Colonic mucosa (tissue), 4 donors: ENCODE measurements at regions not wholly inside any gene's neighbourhood (a gene's known extent, or its start where the extent isn't known, plus 50 kb on each side); places are given as distances from the start of the nearest gene placed in this dataset.

Experiments used
- DNase-seq: peaks from one replicate; pipeline ENCODE4 v3.0.0-alpha.2; 2020
- H3K27ac ChIP-seq: fragments of 200-600 bp; one replicate; pipeline ENCODE4 v1.8.0; 2021
- H3K27me3 ChIP-seq: fragments of 200-600 bp; one replicate; pipeline ENCODE4 v1.8.0; 2021
- H3K36me3 ChIP-seq: fragments of 200-600 bp; one replicate; pipeline ENCODE4 v1.8.0; 2021
- H3K4me1 ChIP-seq: fragments of 200-600 bp; one replicate; pipeline ENCODE4 v1.8.0; 2021; ENCODE audit warnings: mild to moderate bottlenecking
- H3K4me3 ChIP-seq: fragments of 200-600 bp; one replicate; pipeline ENCODE4 v1.8.0; 2021
- H3K9ac ChIP-seq, 2 donors: one replicate each; pipeline ENCODE4 v1.7.0; 2013; ENCODE audit warnings: control low read depth in 2 of 2, low read depth in 2 of 2, low read length in 2 of 2
- H3K9me3 ChIP-seq: fragments of 200-600 bp; one replicate; pipeline ENCODE4 v1.8.0; 2021
- intact Hi-C: fragments of 100-400 bp; cut with DNase I; formaldehyde crosslinking; loops from one replicate; pipeline ENCODE4 v1.14.1; 2022
- TF ChIP-seq, protein P1 (sequence below): fragments of 200-600 bp; IDR thresholded peaks from one replicate; pipeline ENCODE4 v1.8.0; 2022; ENCODE audit warnings: antibody characterized with exemption, mild to moderate bottlenecking
- donor health status: healthy.
- donor health status: DM: no; HTN: no; CAD: no.
- donor health status: DM: no; HTN: no; CAD: no.

DNA sequence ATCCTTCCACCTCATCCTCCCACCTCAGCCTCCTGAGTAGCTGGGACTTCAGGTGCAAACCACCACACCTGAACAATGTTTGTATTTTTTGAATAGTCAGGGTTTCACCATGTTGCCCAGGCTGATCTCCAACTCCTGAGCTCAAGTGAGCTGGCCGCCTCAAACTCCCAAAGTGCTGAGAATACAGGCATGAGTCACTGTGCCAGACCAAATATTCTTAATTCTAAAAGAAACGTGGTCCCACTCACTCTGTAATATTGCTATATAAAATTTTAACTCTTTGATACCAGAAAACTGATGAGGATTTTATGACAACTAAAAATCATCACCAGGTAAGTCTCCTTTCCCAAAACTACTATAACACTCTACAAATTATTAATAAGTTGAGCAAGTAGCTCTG lies 716.8 kb upstream of the GJE1 start:
- TF ChIP-seq, protein P1, sequence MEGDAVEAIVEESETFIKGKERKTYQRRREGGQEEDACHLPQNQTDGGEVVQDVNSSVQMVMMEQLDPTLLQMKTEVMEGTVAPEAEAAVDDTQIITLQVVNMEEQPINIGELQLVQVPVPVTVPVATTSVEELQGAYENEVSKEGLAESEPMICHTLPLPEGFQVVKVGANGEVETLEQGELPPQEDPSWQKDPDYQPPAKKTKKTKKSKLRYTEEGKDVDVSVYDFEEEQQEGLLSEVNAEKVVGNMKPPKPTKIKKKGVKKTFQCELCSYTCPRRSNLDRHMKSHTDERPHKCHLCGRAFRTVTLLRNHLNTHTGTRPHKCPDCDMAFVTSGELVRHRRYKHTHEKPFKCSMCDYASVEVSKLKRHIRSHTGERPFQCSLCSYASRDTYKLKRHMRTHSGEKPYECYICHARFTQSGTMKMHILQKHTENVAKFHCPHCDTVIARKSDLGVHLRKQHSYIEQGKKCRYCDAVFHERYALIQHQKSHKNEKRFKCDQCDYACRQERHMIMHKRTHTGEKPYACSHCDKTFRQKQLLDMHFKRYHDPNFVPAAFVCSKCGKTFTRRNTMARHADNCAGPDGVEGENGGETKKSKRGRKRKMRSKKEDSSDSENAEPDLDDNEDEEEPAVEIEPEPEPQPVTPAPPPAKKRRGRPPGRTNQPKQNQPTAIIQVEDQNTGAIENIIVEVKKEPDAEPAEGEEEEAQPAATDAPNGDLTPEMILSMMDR = no peak

DNA sequence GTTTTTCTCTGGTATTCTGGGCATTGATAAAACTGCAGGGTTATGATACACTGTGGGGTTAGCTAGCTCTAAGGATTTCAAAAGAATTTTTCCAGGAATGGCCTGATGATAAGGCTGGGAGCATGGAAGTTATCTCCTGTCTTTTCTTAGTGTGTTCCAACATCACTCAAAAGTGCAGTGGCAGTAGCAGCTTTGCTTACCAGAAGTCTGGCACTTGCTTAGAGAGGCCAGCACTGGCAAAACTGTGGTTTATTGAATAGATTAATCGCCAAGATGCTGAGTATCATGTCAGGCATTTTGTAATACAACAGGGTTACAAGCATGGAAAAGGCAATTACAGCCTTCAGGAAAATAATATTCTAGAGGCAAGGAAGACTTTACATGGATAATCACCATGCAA lies 719.5 kb upstream of the GJE1 start:
- Histone ChIP-seq H3K27me3 (no peaks in the 10 kb centered on the region), H3K36me3 (no peaks in the 10 kb centered on the region), H3K9ac (no peak overlapping the region), H3K27ac (no peak overlapping the region), H3K9me3 (no peaks in the 10 kb centered on the region), H3K4me1 (no peaks in the 10 kb centered on the region), H3K4me3 (no peak overlapping the region)
- TF ChIP-seq, protein P1 = no peak
- no peak for DNase-seq
- intact Hi-C loops = no loop called here

More for the DNA sequence above, 716.8 kb upstream of the GJE1 start:
- no peaks in the 10 kb centered on the region for H3K9me3 ChIP-seq
- no peaks in the 10 kb centered on the region for H3K4me1 ChIP-seq
- H3K27ac ChIP-seq = no peak overlapping the region
- H3K36me3 ChIP-seq = no peaks in the 10 kb centered on the region
- DNase-seq = no peak
- intact Hi-C loops = no loop called here
- H3K27me3 ChIP-seq = no peaks in the 10 kb centered on the region
- H3K9ac ChIP-seq = no peak overlapping the region
- no peak overlapping the region for H3K4me3 ChIP-seq

DNA sequence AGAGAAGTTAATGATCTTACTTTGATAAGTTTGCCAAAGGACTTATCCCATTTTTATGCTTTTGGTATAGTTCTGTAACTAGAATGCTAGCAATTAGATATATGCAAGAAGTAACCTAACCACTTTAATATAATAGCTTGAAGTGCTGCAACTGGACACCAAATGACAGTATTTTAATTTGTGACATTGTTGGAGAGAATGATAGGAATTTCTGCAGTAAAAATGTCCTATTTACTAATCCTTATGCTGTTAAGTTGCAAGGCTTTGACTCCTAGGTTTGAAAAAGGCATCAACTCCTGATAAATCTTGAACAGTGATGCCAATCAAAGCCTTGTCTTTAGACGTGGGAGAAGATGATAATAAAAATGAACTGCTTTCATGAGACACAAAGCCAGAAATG lies 726.0 kb upstream of the GJE1 start:
- TF ChIP-seq, protein P1 = no peak
- Histone ChIP-seq H3K9ac (no peak overlapping the region), H3K4me3 (no peak overlapping the region), H3K4me1 (no peaks in the 10 kb centered on the region), H3K9me3 (no peaks in the 10 kb centered on the region), H3K36me3 (no peaks in the 10 kb centered on the region), H3K27me3 (no peaks in the 10 kb centered on the region), H3K27ac (no peak overlapping the region)
- DNase-seq = no peak
- intact Hi-C loops = no loop called here

DNA sequence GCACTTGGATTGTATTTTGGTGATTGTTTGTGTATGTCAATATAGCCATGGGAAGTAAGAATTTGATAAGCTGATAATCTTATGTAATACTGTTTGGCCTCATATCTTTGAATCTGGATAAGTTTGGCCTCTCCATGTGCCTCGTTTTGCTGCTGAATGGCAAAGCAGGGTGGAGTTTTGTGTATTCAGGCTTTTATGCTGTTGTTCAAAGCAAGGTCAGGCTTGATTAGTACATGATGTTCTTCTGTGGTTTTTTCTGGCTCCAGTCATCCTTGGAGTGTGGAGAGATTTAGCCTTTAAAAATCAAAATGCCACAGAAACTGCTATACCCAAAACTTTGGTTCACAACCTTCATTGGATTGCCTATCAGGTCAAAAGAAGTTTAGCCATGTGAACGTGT lies 728.9 kb upstream of the GJE1 start:
- Histone ChIP-seq H3K9me3 (no peaks in the 10 kb centered on the region), H3K27ac (no peak overlapping the region), H3K9ac (no peak overlapping the region), H3K4me1 (no peaks in the 10 kb centered on the region), H3K4me3 (no peak overlapping the region), H3K27me3 (no peaks in the 10 kb centered on the region), H3K36me3 (no peaks in the 10 kb centered on the region)
- intact Hi-C loops = no loop called here
- TF ChIP-seq, protein P1 = no peak
- no peak for DNase-seq

DNA sequence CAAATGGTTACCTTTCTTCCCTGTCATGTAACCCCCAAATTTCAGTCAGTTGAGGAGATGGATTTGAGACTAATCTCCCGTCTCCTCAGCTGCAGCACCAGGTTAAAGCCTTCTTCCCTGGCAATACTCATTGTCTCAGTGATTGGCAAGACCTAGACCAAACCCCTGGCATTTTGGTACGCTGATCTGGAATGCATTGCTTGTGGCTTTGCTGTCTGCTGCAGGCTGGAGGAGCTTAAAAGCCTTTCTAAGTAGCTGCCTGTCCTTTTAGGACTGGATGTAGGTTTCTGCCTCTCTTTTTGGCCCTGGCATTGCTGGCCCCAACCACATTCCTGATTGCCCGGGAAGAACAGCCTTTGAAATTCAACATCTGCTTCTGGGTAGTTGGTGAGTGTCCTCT lies 729.6 kb upstream of the GJE1 start:
- H3K9me3 ChIP-seq = no peaks in the 10 kb centered on the region
- no peaks in the 10 kb centered on the region for H3K36me3 ChIP-seq
- intact Hi-C loops = no loop called here
- H3K9ac ChIP-seq = no peak overlapping the region
- DNase-seq = no peak
- TF ChIP-seq, protein P1 = no peak
- H3K27me3 ChIP-seq = no peaks in the 10 kb centered on the region
- H3K4me1 ChIP-seq = no peaks in the 10 kb centered on the region
- H3K4me3 ChIP-seq = no peak overlapping the region
- no peak overlapping the region for H3K27ac ChIP-seq

DNA sequence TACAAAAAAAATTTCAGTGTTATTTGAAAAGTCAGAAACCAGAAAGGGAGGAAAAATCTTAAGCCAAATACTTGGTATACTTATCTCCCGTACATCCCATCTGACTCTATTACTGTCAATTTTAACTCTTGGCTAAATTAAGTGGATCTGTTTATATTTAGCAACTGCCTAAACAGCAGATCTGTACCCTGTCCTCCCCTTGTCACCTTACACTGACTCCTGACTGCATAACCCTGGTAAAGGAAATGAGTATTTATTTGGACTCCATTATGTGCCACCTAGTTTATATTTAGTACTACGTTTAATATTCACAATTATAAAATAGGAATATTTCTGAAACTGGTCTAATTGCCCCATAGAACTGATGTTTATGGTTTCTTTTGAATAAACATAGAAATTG lies 730.2 kb upstream of the GJE1 start:
- no peak for DNase-seq
- TF ChIP-seq, protein P1 = no peak
- Histone ChIP-seq H3K27ac (no peak overlapping the region), H3K36me3 (no peaks in the 10 kb centered on the region), H3K9ac (no peak overlapping the region), H3K4me1 (no peaks in the 10 kb centered on the region), H3K27me3 (no peaks in the 10 kb centered on the region), H3K9me3 (no peaks in the 10 kb centered on the region), H3K4me3 (no peak overlapping the region)
- intact Hi-C loops = no loop called here
